ENCODE measurements at regions not wholly inside any gene's neighbourhood (a gene's known extent, or its start where the extent isn't known, plus 50 kb on each side); places are given as distances from the start of the nearest gene placed in this dataset.

- DNase-seq (ENCODE audit: low read depth) = no peak
- H3K4me3 ChIP-seq (ENCODE audit: control insufficient read depth, low read depth, low read length) = no peak overlapping the region
- no peak for TF ChIP-seq CTCF (conservative IDR thresholded peaks at IDR 0.05; ENCODE audit: control insufficient read depth, insufficient read depth, low read depth, low read length)
Observed at GRCh38 chr1:99361406-99361805, 97.1 kb downstream of the PLPPR4 start.

- H3K4me3 ChIP-seq (ENCODE audit: control insufficient read depth, low read depth, low read length) = no peak overlapping the region
- no peak for TF ChIP-seq CTCF (conservative IDR thresholded peaks at IDR 0.05; ENCODE audit: control insufficient read depth, insufficient read depth, low read depth, low read length)
- no peak for DNase-seq (ENCODE audit: low read depth)
Observed at GRCh38 chr1:99363531-99363930, 99.2 kb downstream of the PLPPR4 start.

- no peak overlapping the region for H3K4me3 ChIP-seq (ENCODE audit: control insufficient read depth, low read depth, low read length)
- TF ChIP-seq CTCF (conservative IDR thresholded peaks at IDR 0.05; ENCODE audit: control insufficient read depth, insufficient read depth, low read depth, low read length) = no peak
- DNase-seq (ENCODE audit: low read depth) = no peak
Observed at GRCh38 chr1:99365141-99365540, 100.8 kb downstream of the PLPPR4 start.

GRCh38 chr1:99365545-99365944, 101.3 kb downstream of the PLPPR4 start:
- no peak overlapping the region for H3K4me3 ChIP-seq (ENCODE audit: control insufficient read depth, low read depth, low read length)
- TF ChIP-seq CTCF (conservative IDR thresholded peaks at IDR 0.05; ENCODE audit: control insufficient read depth, insufficient read depth, low read depth, low read length) = no peak
- DNase-seq (ENCODE audit: low read depth) = no peak

- TF ChIP-seq CTCF (conservative IDR thresholded peaks at IDR 0.05; ENCODE audit: control insufficient read depth, insufficient read depth, low read depth, low read length) = no peak
- no peak for DNase-seq (ENCODE audit: low read depth)
- H3K4me3 ChIP-seq (ENCODE audit: control insufficient read depth, low read depth, low read length) = no peak overlapping the region
Observed at GRCh38 chr1:99369154-99369553, 104.9 kb downstream of the PLPPR4 start.

DNA sequence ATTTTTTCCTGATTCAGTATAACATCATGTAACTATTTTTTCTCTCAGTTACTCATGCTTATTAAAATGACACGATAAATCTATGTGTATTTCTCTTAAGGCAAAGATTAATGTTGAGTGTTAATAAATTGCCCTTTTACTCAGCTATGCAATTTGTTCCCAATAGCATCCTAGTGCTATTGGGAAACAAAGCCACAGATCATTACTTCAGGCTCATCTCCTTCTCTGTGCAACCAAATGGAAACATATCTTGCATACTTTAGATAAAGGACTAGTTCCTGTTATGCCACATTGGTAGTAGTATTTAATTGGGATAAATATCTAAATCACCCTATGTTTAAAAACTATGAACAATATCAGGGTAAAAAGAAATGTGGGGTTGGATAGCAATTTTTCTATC, 106.2 kb downstream of the PLPPR4 start:
- no peak overlapping the region for H3K4me3 ChIP-seq (ENCODE audit: control insufficient read depth, low read depth, low read length)
- no peak for TF ChIP-seq CTCF (conservative IDR thresholded peaks at IDR 0.05; ENCODE audit: control insufficient read depth, insufficient read depth, low read depth, low read length)
- no peak for DNase-seq (ENCODE audit: low read depth)

- no peak for TF ChIP-seq CTCF (conservative IDR thresholded peaks at IDR 0.05; ENCODE audit: control insufficient read depth, insufficient read depth, low read depth, low read length)
- H3K4me3 ChIP-seq (ENCODE audit: control insufficient read depth, low read depth, low read length) = no peak overlapping the region
- no peak for DNase-seq (ENCODE audit: low read depth)
Observed at GRCh38 chr1:99371413-99371812, 107.1 kb downstream of the PLPPR4 start.

Data from fibroblast of mammary gland (primary cell).